ENCODE measurements at regions not wholly inside any gene's neighbourhood (a gene's known extent, or its start where the extent isn't known, plus 50 kb on each side); places are given as distances from the start of the nearest gene placed in this dataset.
"Not testable (repeated sequence)": the region's sequence is repeated elsewhere in the genome, so short reads cannot be mapped to it uniquely, and the experiment has no call there.

- no peak for DNase-seq (ENCODE audit: low read depth)
These were observed 495.1 kb downstream of the KIF4B start for GRCh38 chr5:155508673-155509072.

DNA sequence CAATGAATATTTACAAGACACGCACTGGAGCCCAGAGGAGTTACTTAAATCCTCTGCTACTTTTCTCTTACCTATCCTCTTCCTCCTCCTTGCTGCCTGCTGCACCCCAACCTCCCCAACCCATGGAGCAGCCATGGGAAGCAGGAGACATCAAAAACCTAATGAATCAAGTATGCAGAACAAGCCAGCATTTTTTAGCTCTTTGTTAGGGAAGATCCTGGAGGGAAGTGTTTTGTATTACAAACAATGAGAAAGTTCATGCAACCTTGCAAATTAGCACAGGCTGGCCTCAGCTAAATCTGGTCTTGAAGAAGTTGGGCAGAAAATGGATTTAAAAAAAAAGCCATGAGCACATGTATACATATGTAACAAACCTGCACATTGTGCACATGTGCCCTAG is 498.8 kb downstream of the KIF4B start:
- DNase-seq (ENCODE audit: low read depth) = no peak

DNA sequence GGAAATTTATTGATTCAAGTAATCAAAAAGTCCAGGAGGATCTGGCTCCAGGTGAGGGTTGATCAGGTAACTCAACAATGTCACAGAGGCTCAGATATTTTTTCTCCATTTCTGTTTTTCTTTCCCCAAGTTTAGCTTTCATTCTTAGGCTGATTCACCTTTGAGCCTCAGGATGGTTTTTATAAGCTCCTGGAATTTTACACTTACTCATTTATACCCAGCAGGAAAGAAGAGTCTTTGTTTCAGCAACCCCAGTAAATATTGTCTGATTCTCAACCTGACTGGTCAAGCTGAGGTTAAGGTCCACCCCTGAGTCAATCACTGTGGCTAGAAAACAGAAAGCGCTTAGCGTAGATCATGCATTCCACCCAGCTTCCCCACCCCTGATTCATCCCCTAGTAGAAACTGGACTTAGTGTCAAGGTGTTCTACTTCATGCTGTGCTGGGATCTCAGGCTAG is 500.6 kb downstream of the KIF4B start:
- no peak for DNase-seq (ENCODE audit: low read depth)

GRCh38 chr5:155522540-155522939 is 509.0 kb downstream of the KIF4B start:
- DNase-seq (ENCODE audit: low read depth) = no peak

GRCh38 chr5:155529362-155529761 is 515.8 kb downstream of the KIF4B start:
- DNase-seq (ENCODE audit: low read depth) = no peak

DNA sequence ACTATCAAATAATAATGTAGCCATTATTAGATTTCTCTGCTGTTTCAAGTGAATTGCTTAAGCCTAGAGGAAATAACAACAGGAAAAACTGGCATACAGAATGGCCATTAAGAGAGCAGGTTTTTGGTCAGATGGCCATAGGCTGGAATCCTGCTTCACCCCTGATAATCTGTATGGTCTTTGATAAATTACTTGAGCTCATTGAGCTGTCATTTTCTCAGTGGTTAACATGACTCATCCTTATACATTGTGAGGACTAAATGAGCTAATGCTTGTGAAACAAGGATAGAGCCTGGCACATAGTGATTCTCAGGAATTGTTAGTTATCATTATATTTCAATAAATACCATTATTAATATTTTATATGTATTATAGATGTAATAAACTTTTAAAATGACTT is 516.5 kb downstream of the KIF4B start:
- DNase-seq (ENCODE audit: low read depth) = peak; percentile 10

DNA sequence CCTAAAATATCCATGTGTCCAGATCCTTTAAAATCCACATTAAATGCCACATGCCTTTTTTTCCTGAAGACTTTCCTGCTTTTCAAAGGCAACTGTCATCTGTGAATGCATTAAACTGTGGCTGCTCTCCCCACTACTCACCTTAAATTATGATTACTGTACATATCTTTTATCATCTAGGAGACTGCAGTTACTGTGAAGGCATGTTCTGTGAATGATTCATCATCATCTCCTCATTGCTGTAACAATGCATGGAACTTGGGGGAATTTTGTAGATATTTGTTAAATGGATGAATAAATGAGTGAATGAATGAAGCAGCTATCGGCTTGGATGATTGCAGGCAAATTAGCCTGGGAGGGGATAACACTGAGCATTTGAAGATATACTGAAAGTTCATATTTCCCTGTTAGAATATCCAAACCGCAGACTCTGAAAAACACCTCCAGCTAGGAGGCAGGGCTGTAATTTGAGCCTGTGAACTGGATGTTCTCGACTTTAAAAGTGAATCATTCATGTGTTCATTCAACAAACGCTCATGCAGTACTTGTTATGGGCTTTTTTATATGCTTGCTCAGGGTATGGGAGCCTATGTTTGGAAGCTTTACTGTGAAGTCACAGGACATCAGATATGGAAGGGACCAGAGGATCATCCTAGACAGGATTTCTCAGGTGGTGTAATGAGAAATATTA is 519.2 kb downstream of the KIF4B start:
- peak; percentile 27 for DNase-seq (ENCODE audit: low read depth)

- no peak for DNase-seq (ENCODE audit: low read depth)
These were observed 526.5 kb downstream of the KIF4B start for GRCh38 chr5:155540000-155540595.

GRCh38 chr5:155546075-155546474 is 532.5 kb downstream of the KIF4B start:
- DNase-seq (ENCODE audit: low read depth) = no peak

GRCh38 chr5:155554500-155554899 is 540.9 kb downstream of the KIF4B start:
- no peak for DNase-seq (ENCODE audit: low read depth)

- DNase-seq (ENCODE audit: low read depth) = no peak
These were observed 542.7 kb downstream of the KIF4B start for GRCh38 chr5:155556222-155556621.

DNA sequence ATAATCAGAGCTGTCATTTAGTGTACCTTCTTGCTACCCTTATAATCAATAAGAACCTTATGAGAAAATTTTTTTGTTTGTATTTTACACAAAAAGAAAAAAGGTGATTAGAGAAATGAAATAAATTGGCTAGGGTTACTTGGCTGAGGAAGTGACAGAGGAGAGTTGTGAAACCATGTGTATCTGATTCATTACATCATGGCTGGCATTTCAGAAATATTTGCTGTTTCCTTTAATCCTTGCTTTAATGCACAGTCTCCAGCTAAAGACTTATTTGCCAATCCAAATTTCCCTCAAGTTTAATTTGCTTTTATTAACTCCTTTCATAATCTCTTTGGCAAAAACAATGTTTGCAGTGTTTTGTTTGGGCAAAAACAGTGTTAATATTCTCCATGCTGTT is 543.1 kb downstream of the KIF4B start:
- no peak for DNase-seq (ENCODE audit: low read depth)

DNA sequence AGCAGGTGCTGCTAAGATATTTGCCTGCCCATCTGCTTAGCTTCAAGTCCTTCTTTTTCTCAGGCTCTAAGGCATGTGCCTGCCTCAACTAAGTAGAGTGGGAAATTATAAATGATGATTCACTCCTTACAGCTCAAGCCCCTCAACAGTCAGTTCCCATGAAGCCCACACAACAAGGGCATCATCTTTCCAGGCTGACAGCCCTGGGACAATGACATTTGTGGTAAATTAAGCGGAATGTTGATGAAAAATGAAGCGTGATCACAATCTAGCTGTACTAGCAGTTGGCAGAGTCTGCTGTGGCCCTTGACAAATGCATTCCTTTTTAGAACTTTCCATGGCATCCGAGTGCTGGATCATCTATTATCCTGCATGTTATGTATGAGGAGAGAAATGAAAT is 548.6 kb downstream of the KIF4B start:
- no peak for DNase-seq (ENCODE audit: low read depth)

DNA sequence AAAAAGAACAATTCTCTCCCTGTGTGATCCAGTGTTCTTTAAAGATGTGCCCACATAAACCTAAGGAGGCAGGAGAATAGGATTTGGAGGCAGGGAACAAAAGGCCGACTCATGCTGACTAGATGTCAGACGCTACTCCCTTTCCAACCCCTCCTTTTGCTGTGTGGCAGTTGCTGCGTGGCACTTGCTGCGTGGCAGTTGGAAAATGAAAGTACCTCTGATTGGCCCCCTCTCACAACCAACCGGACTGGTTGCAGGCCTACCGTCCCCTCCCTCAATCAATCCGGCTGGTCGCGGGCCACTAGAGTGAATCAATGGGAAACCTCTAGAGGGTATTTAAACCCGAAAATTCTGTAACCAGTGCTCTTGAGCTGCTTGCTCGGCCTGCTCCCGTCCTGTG is 551.0 kb downstream of the KIF4B start:
- no peak for DNase-seq (ENCODE audit: low read depth)

DNA sequence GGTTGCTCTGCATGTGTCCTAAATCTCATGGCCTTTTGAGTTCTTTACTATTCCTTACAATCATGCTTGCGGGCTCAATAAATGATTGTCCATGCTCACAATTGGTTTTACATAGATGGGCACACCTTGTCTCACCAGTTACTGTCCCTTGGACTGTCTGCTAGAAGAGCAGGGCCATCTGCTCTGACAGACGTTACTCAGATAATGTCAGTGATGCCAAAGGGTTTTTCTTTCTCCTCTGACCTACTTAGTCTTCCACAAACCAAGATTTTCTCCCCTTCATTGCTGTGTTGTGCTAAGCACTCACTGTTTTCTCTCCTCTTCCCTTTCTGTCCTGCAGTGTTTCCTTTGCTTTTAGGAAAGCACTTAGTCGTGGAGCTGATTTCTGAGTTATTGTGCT is 562.3 kb downstream of the KIF4B start:
- DNase-seq (ENCODE audit: low read depth) = no peak

DNA sequence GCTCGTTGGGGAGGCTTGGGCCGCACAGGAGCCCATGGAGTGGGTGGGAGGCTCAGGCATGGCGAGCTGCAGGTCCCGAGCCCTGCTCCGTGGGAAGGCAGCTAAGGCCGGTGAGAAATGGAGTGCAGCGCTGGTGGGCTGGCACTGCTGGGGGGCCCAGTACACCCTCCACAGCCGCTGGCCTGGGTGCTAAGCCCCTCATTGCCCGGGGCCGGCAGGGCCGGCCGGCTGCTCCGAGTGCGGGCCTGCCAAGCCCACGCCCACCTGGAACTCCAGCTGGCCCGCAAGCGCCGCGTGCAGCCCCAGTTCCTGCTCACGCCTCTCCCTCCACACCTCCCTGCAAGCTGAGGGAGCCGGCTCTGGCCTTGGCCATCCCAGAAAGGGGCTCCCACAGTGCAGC is 573.3 kb downstream of the KIF4B start:
- DNase-seq (ENCODE audit: low read depth) = not testable (repeated sequence)

DNA sequence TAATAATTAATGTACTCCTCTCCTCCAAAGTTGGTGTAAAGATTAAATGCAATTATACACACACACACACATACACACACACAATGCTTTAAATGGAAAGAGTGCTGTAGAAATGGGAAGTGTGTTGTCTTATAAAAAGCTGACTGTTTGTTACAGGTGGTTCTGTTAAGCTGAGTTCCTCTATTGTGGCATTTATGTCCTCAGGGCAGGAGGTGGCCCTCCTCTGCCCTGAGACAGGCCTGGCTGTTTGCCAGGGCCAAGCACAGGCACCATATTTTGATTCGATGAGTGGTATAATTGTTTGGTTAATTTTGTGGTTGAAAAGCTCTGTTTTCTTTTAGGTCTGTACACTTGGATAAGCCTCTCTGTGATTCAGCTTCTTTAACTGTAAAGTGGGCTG is 573.9 kb downstream of the KIF4B start:
- no peak for DNase-seq (ENCODE audit: low read depth)

DNA sequence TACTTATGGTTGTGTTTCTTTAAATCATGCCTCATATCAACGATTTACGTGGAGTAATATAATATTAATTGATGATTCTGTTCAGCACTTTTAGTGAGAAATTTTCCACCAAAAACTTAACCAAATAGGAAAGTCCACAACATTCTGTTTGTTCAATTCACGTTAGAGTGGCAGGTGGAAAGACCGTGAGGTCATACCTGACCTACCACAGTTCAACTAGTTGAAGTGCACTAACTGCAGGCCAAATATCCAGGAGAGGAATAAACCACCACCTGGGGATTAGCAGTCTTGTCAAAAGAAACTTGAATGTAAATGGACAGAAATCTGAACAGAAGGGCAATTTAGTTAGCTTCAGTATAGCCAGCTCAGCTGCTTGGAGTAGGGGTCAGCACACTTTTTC is 577.7 kb downstream of the KIF4B start:
- DNase-seq (ENCODE audit: low read depth) = no peak

DNA sequence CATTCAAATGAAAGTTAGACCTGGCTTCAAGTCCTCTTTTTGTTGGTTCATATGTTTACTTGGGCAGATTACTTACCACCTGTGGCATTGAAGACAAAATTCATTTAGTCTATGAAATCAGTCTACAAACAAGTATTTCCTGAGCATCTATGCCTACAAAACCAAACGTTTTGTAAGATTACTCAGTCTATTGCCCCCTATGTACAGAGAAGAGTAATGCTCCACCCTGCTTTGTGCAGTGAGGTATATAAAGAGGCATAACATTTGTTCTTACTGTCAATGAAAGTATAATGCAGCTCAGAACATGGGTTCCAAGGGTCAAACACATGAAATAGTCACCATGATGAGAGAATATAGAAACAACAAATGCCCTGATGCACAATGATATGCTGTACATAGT is 580.7 kb downstream of the KIF4B start:
- no peak for DNase-seq (ENCODE audit: low read depth)

DNA sequence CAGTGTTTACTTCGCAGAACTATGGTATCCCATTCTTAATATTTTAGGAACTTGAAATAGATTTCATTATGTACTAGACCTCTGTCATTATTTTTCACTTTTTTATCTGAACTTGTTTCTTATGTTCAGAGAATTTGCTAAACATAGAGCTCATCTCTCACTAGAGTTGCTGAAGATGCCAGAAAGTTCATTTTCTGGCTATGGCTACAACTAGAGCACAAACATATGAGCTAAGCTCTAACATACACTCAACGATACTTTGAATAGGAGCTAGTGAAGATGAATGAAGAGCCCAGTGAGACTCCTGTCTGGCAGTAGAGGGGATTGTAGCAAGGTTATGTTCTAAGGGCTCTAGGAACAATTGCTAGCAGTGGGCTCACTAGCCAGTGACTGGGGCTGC is 582.2 kb downstream of the KIF4B start:
- DNase-seq (ENCODE audit: low read depth) = no peak

DNA sequence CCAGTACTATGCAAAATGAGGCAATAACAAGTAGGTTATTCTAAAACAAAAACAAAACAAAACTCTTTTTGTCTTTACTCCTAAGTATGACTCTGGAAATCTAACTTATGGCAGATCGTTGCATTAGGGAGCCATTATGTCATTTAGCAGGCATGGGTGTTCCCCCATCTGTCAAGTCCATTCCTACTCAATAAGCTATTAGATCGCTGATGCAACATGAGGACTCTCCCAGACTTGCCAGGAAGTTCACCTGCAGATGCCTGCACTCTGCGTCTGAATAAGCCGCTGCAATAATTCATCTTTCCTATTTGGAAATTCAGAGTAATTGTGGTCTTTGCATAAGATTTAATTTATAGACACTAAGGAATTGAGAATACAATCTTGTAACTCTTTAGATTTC is 585.0 kb downstream of the KIF4B start:
- no peak for DNase-seq (ENCODE audit: low read depth)

DNA sequence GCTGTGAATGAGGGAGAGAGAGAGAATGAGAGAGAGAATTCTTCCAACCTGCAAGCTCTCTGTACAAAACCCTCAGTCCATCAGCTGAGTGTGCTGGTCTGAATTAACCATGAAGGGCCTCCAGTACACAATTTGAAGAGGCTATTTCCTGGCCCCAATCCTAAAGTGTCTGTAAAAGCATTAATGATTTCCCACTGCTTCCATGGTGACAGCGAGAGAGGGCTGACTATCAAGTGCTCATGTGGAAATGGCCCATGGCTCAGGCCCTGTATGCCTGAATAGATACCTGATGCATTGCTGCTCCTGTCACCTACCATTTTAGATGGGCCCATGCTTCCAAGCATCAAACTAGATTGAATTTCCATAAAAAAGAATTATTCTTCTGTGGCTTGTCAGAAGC is 592.4 kb downstream of the KIF4B start:
- DNase-seq (ENCODE audit: low read depth) = no peak

DNA sequence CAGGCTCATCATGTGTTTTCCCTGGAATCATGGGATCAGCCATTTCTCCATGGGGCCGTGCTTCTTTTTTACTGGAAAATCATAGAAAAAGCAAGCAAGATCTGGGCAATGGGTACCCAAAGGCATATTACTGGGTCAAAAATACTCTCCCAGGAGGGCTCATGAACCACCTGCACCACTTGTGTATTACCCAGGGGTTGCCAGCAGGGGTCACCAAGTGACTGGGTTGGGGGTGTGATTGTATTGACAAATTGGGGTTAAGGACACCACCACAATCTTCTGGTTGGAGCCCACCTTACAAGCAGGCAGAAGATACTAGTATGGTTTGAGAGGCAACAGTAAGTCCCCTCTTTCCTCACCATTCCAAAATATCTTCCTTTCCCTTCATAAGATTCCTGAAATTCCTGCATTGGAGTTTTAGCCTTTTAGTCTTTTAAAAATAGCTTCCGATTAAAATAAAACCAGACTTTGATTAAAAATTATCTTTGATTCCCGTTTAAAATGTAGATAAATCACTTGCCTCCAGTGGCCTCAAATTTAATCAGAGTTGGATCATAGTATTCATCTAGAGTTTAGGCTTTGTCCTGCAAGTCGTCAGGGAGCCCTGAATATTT is 603.3 kb downstream of the KIF4B start:
- DNase-seq (ENCODE audit: low read depth) = peak; percentile 1

DNA sequence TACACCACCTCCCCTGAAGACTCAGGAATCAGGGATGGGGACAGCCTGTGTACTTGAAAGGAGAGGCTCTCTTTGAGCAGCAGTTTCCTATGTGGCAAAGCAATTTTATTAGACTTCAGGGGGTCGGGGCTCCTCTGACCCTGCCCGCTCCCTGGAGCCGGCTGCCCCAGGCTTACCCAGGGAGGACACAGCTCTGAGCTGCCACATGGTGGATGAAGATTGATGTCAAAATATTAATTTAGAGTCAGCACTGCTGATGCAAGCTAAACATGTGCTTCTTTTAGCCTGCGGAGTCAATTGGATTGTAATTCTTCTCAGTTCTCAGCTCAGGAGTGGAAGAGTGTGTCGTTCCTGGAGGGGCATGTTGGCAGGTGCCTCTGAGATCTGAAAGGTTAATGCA is 606.1 kb downstream of the KIF4B start:
- no peak for DNase-seq (ENCODE audit: low read depth)

All from iris pigment epithelial cell (primary cell).